ENCODE measurements at regions not wholly inside any gene's neighbourhood (a gene's known extent, or its start where the extent isn't known, plus 50 kb on each side); places are given as distances from the start of the nearest gene placed in this dataset.

- TF ChIP-seq, protein P1, sequence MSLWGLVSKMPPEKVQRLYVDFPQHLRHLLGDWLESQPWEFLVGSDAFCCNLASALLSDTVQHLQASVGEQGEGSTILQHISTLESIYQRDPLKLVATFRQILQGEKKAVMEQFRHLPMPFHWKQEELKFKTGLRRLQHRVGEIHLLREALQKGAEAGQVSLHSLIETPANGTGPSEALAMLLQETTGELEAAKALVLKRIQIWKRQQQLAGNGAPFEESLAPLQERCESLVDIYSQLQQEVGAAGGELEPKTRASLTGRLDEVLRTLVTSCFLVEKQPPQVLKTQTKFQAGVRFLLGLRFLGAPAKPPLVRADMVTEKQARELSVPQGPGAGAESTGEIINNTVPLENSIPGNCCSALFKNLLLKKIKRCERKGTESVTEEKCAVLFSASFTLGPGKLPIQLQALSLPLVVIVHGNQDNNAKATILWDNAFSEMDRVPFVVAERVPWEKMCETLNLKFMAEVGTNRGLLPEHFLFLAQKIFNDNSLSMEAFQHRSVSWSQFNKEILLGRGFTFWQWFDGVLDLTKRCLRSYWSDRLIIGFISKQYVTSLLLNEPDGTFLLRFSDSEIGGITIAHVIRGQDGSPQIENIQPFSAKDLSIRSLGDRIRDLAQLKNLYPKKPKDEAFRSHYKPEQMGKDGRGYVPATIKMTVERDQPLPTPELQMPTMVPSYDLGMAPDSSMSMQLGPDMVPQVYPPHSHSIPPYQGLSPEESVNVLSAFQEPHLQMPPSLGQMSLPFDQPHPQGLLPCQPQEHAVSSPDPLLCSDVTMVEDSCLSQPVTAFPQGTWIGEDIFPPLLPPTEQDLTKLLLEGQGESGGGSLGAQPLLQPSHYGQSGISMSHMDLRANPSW (CRISPR knock-in tag; IDR thresholded peaks at IDR 0.05; ENCODE audit: borderline replicate concordance) = no peak
Observed at GRCh38 chr5:164747371-164747770, 1242.0 kb downstream of the MAT2B start (continued).

DNA sequence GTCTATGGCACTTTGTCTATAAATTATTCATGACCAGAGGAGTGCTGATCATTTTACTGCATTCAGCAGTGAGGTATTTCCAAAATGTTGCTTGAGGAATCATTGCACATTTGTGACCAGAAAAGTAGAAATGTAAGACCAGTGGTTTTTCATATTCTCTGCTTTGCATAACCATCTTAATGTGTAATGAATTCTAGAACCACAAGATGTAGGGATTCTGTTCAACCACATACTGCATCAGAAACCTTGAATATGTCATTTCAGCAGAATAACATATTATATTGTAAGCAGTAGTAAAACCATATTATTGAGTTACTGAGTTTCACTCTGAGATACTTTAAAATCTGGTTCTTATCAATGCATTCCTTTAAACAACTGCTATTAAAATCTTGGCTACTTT lies 1243.4 kb downstream of the MAT2B start:
- Histone ChIP-seq H3K9me3 (ENCODE audit: low read length) (peaks cover 60% of the 10 kb centered on the region), H3K4me3 (replicated peaks in 1 of 3; ENCODE audit: insufficient read depth in 1 of 3, low read depth in 2 of 3, low read length in 3 of 3) (no peak overlapping the region), H3K4me1 (ENCODE audit: insufficient read depth, low read length) (no peaks in the 10 kb centered on the region), H3K4me2 (ENCODE audit: low read depth, low read length) (no peak overlapping the region), H3K36me3 (replicated peaks in 1 of 2; ENCODE audit: control insufficient read depth in 1 of 2, insufficient read depth in 2 of 2, low read length in 2 of 2) (no peaks in the 10 kb centered on the region), H3K27ac (ENCODE audit: extremely low read length, insufficient read depth, low read length) (no peak overlapping the region), H3K27me3 (ENCODE audit: control insufficient read depth in 1 of 2, insufficient read depth in 2 of 2, low read length in 2 of 2) (no peaks in the 10 kb centered on the region), H2AFZ (ENCODE audit: low read length) (no peak overlapping the region), H3K9ac (ENCODE audit: insufficient read depth, low read depth, low read length) (no peak overlapping the region), H4K20me1 (ENCODE audit: insufficient read depth, low read length) (no peaks in the 10 kb centered on the region), H3K79me2 (ENCODE audit: insufficient read depth, low read length) (no peaks in the 10 kb centered on the region)
- in situ Hi-C loops (cut with HindIII; ENCODE audit: extremely low pct_ligation_motif_present, low pct_unique_long_range_greater_than_20kb) = no loop called here
- FAIRE-seq = no peak
- DNase-seq (ENCODE audit: low spot score) = no peak
- no TSS peak for BruUV-seq (replicated peaks)
- ChIA-PET CTCF (ENCODE audit: low intra/inter-chr PET ratio, low total read pairs) (no interaction called here), POLR2A (no interaction called here)
- no peak for TF ChIP-seq ZNF33B (CRISPR knock-in tag; IDR thresholded peaks at IDR 0.05)
- 0 out of 4 replicates have a peak, but pooled peaks of 1 of the 2 experiments have one; percentile 10 for TF ChIP-seq MAFK (conservative IDR thresholded peaks at IDR 0.05 in 1 of 2, IDR thresholded peaks at IDR 0.05 in 1 of 2; ENCODE audit: low read length in 2 of 2)
- intact Hi-C loops (cut with micrococcal nuclease; ENCODE audit: unreplicated experiment) = no loop called here
- no peak for ATAC-seq

DNA sequence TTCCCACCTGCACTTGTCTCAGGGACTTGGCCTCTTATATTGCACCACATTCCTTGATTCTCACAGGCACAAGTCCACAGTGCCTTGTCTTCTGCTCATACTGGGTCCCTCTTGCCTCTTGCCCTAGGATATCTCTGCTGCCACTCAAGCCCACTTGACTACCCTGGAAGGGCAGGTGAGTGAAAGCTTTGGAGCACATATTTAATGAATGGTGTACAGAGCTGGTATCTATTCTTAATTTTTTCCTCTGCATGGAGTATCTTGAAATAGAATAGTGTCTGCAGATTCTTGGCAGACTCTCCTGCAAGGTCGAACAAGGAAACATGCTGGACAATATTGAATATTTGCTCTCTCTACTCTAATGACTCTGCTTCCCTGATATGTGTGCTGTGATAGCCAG lies 1248.0 kb downstream of the MAT2B start:
- ATAC-seq (no peak), DNase-seq (ENCODE audit: low spot score) (no peak), FAIRE-seq (no peak)
- H3K9ac ChIP-seq (ENCODE audit: insufficient read depth, low read depth, low read length) = no peak overlapping the region
- H3K27me3 ChIP-seq (ENCODE audit: control insufficient read depth in 1 of 2, insufficient read depth in 2 of 2, low read length in 2 of 2) = no peaks in the 10 kb centered on the region
- no peaks in the 10 kb centered on the region for H3K79me2 ChIP-seq (ENCODE audit: insufficient read depth, low read length)
- intact Hi-C loops (cut with micrococcal nuclease; ENCODE audit: unreplicated experiment) (no loop called here), in situ Hi-C loops (cut with HindIII; ENCODE audit: extremely low pct_ligation_motif_present, low pct_unique_long_range_greater_than_20kb) (no loop called here)
- no peak overlapping the region for H3K27ac ChIP-seq (ENCODE audit: extremely low read length, insufficient read depth, low read length)
- H3K36me3 ChIP-seq (replicated peaks in 1 of 2; ENCODE audit: control insufficient read depth in 1 of 2, insufficient read depth in 2 of 2, low read length in 2 of 2) = no peaks in the 10 kb centered on the region
- peaks cover 63% of the 10 kb centered on the region for H3K9me3 ChIP-seq (ENCODE audit: low read length)
- 0% methylated on average over 1 of the region's 1 CpG for WGBS (ENCODE audit: low lambda C conversion rate)
- no peak overlapping the region for H3K4me3 ChIP-seq (replicated peaks in 1 of 3; ENCODE audit: insufficient read depth in 1 of 3, low read depth in 2 of 3, low read length in 3 of 3)
- H3K4me2 ChIP-seq (ENCODE audit: low read depth, low read length) = no peak overlapping the region
- H3K4me1 ChIP-seq (ENCODE audit: insufficient read depth, low read length) = no peaks in the 10 kb centered on the region
- no peaks in the 10 kb centered on the region for H4K20me1 ChIP-seq (ENCODE audit: insufficient read depth, low read length)
- BruUV-seq (replicated peaks) = no TSS peak
- H2AFZ ChIP-seq (ENCODE audit: low read length) = no peak overlapping the region
- ChIA-PET POLR2A (no interaction called here), CTCF (ENCODE audit: low intra/inter-chr PET ratio, low total read pairs) (no interaction called here)
- TF ChIP-seq NCOA2 (CRISPR knock-in tag; IDR thresholded peaks at IDR 0.05) (no peak), RELA (CRISPR knock-in tag; IDR thresholded peaks at IDR 0.05) (no peak), MTA3 (CRISPR knock-in tag; IDR thresholded peaks at IDR 0.05) (no peak), SMYD3 (CRISPR knock-in tag; IDR thresholded peaks at IDR 0.05) (no peak), TFAP4 (IDR thresholded peaks at IDR 0.05; ENCODE audit: borderline replicate concordance, low read depth) (no peak), MYC (CRISPR knock-in tag; IDR thresholded peaks at IDR 0.05; ENCODE audit: borderline replicate concordance) (no peak), SMAD9 (CRISPR knock-in tag; IDR thresholded peaks at IDR 0.05) (no peak)
- TF ChIP-seq, protein P2, sequence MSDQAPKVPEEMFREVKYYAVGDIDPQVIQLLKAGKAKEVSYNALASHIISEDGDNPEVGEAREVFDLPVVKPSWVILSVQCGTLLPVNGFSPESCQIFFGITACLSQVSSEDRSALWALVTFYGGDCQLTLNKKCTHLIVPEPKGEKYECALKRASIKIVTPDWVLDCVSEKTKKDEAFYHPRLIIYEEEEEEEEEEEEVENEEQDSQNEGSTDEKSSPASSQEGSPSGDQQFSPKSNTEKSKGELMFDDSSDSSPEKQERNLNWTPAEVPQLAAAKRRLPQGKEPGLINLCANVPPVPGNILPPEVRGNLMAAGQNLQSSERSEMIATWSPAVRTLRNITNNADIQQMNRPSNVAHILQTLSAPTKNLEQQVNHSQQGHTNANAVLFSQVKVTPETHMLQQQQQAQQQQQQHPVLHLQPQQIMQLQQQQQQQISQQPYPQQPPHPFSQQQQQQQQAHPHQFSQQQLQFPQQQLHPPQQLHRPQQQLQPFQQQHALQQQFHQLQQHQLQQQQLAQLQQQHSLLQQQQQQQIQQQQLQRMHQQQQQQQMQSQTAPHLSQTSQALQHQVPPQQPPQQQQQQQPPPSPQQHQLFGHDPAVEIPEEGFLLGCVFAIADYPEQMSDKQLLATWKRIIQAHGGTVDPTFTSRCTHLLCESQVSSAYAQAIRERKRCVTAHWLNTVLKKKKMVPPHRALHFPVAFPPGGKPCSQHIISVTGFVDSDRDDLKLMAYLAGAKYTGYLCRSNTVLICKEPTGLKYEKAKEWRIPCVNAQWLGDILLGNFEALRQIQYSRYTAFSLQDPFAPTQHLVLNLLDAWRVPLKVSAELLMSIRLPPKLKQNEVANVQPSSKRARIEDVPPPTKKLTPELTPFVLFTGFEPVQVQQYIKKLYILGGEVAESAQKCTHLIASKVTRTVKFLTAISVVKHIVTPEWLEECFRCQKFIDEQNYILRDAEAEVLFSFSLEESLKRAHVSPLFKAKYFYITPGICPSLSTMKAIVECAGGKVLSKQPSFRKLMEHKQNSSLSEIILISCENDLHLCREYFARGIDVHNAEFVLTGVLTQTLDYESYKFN (CRISPR knock-in tag; conservative IDR thresholded peaks at IDR 0.05) = no peak
